Hematopoietic multipotent progenitor cell treated with erythropoietin and hydrocortisone succinate and interleukin-3 and kit ligand, for 15 days (in vitro differentiated cells): ENCODE measurements at regions not wholly inside any gene's neighbourhood (a gene's known extent, or its start where the extent isn't known, plus 50 kb on each side); places are given as distances from the start of the nearest gene placed in this dataset.
"Not testable (repeated sequence)": the region's sequence is repeated elsewhere in the genome, so short reads cannot be mapped to it uniquely, and the experiment has no call there.

ENCODE experiments used
- DNase-seq: peaks from one replicate; pipeline ENCODE4 v3.0.0-alpha.2; 2015; ENCODE audit warnings: low spot score

DNA sequence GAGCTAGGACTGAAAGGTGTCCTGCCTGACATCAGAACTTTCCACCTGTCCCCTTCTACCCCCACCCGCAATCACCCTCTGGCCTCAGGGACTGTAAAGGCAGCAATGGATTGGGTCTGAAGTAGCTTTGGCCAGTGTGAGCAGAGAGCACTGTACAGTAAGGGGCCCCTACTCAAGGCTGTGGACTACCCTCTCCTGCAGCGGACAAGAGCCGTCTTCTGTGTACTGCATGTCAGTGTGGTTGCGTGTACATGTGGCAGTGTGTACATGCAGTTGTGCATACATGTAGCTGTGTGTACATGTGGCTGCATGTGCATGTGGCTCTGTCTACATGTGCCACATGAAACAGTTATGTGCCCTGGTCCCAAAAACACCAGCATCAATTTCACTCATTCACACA, 205.9 kb upstream of the LINGO1 start:
- no peak for DNase-seq

DNA sequence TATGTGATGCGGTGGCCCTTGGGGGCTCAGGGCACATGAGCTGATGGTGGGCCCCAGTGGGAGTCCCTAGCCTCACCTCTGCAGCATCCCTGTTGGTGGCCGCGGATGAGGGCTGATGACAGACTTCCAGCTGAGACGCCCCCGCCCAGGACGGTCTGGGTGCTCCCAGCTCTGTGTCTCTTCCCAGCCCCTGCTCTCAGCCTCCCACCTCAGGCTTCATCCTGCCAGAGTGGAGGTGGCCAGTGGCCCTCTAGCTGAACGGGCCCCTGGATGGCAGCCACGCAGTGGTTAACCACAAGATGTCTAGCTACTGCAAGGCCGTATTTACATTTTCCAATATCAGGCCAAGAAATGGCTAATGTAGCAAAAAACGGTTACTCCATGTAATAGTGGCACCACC, 205.3 kb upstream of the LINGO1 start:
- no peak for DNase-seq

DNA sequence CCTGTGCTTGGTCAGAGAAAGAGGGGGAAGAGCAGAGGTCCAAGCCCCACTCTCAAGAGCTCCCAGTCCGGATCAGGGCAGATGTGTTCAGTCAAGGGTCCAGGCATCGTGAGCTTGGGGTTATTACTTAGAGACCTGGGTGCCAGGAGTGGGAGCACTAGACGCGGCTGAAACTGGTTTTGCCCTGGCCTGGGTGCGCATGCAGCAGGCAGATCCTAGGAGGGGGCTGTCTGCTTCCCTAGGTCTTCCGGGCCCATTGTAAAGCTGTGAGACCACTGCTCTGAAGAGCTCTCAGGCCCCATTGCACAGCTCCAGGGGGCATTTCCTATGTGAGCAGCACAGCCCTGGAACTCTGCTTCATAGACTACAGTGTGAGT, 204.9 kb upstream of the LINGO1 start:
- DNase-seq = no peak

DNA sequence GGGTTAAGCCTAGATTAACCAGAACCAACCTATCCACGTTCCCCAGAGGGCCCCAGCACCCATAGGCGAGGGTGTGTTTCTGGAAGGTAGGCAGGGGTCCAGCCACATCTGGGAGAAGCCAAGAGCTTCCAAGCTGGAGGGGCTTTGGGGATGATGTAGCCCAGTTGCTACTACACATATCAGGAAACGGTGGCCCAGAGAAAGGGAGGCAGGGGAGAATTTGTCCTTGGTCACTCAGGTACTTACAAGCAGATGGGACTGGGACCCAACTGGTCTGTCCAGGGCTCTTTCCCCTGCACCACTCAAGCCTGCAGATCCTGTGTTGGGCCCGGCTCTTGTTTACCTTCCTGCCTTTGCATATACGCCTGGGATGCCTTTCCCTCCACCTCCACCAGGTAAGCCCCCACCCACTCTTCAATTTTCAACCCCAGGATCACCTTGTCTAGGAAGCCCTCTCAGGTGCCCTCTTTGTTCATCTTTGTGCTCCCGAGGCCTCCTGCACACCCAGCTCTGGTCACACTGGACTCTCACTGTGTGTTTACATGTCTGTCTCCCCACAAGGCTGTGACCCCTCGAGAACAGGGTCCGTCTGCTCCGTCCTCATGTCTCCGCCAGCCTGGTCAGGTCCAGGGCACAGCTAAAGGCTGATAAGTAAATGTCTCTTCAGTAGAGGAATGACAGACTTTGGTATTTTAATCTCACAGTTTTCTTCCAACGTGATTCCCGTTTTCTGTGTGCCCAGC, 204.4 kb upstream of the LINGO1 start:
- DNase-seq = no peak

DNA sequence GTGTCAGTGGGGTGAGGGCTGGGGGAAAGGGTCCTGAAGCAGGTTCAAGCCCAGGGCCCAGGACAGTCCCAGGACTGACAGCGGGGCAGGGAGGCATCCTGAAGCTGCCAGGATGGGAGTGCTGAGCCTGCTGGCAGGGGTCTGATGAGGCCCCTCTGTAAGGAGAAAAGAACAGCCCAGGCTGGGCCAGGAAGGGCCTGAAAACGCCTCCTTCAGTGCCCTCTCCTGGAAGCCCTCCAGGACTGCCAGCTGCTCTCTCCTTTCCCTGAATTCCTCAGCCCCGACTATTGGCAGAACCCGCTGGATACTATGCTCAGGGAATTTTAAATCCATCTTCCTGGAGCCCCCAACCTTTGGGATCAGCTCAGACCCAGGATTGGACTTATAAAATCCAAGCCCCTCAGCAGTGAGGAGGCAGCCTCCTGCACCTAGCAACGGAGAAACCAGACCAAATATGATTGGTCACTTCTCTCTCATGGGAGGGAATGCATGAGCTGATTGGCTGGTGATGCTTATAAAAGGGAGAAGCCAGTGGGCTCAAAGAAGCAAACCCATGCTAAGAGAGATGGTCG, 203.5 kb upstream of the LINGO1 start:
- DNase-seq = no peak

DNA sequence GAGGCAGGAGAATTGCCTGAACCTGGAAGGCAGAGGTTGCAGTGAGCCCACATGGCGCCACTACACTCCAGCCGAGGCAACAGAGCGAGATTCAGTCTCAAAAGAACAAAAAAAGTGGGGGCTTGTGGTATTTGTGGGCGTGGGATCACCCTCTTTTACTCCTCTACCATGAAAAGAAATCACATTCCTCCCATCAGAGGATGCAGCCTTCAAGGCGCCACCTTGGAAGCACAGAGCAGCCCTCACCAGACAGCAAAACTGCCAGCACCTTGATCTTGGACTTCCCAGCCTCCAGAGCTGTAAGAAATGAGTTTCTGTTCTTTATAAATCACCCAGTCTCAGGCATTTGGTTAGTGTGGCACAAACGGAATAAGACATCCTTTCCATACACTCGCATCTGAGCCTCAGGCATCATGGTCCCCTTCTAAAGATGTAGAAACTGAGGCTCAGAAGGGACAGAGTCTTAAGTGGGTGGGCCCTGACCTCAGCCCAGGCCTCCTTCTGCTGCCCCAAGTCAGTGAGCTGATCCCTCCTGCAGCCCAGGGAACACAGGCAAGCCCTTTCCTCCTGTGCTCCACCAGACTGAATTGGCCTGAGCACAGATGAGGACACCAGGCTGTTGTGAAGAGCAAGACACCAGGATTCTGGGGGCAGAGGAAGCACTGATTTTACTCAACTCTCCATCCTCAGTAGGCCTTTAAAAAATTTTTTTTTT, 201.7 kb upstream of the LINGO1 start:
- no peak for DNase-seq

DNA sequence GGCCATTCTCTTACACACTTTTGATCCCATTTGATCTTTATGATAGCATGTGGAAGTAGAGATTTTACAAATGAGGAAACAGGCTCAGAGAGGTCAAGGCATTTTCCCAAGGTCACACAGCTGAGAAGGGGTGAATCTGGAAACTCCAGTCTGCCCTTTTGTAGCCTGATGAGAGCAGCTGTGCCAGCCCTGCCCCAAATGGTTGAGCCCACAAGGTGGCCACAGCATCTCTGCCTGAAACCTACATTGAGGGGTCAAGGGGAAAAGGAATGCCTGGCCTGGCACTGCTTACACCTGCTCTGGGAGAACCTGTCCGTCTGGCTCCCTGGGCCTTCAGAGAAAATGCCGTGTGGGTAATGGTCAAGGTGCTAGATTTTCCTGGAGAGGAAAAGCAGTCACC, 200.2 kb upstream of the LINGO1 start:
- no peak for DNase-seq

DNA sequence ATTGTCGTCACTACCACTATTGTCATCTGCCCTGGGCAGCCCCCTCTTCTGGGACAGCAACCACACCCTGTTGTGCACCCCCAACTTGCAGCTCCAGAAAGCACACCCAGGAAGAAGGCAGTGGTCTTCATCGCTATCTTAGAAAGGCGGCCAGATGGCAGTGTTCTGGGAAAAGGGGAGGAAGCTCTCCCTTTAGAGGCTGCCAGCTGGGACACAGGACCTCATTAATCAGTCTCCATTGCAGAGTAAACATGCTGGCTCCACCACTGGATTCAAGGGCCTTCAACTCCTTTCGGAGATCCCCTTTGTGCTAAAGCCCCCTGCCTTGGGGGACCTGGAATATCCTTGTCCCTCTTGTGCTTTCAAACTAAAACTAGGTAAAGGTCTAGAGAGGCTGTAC, 199.3 kb upstream of the LINGO1 start:
- DNase-seq = no peak

DNA sequence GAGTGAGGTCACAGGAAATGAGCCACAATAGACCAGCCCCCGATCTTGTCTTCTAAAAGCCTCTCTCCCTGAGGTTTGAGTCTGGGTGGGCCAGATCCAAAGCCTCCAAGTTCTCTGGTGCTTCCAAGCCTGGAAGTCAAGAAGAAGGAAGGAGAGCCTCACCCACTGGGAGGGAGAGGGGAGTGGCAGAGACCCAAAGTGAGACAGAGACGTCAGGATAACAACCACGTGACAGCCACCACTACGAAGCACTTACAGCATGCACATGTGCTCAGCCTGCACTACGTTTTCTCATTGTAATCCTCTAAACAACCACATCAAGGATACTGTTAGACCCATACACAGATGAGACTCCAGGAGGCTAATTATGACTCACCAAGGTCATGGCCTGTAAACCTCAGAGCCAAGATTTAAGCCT, 197.3 kb upstream of the LINGO1 start:
- no peak for DNase-seq

DNA sequence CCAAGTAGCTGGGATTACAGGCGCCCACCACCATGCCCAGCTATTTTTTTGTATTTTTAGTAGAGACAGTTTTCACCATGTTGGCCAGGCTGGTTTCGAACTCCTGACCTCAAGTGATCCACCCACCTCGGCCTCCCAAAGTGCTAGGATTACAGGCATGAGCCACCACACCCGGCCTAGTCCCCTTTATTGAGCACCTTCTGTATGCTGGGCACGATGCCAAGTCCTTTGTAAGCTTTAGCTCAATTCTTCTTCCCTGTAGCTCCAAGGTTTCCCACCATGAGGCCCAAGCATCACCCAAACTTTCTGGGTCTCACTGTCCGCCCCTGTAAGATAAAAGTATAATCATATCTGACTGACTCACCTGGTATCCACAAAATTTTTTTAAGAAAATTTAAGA, 196.6 kb upstream of the LINGO1 start:
- not testable (repeated sequence) for DNase-seq

DNA sequence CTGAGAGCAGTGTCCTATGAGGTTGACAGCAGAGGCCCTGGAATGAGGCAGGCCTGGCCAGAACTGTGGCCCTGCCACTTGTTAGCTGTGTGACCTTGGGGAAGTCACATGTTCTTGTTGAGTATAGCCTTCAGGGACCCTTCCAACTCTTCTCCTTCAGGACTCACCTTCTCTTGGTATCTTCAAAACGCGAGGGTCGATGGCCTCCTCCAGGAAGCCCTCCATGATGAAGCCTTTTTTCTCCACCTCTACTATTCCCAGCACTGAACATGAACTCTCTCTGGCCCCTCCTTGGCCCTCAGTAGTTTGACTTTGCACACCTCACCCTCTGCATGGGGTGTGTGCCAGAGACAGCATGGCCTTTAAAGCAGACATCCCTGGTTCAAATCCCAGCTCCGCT, 195.1 kb upstream of the LINGO1 start:
- no peak for DNase-seq

DNA sequence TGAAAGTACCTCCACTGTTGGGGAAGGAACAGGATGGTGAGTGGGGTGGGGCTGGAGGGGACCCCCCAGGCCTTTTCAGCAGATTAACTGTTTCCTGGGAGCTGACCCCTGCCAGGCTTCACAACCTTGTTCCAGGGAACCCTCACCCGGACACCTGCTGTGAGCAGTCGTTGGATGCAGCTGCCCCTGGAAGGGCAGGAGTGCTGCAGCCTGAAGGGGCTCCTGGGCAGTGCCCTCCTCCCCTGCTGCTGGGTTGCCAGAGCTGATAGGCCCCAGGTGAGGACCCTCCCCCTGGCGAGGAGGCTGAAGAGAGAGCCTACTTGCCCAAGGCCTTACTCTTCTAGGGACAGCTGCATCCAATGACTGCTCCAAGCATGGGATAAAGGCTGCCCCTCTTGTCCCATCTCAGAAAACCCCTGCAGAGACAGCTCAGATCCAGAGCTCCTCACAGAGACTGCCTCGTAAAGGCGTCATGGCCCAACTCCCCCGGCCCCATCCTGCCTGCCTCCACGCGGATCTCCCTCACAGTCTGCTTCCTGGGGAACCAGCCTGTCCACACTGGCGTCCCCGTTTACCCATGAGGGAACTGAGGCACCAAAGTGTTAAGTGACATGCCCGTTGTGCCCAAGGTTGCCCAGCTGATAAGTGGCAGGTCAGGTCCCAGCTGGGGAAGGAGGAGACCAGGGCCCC, 193.4 kb upstream of the LINGO1 start:
- no peak for DNase-seq

DNA sequence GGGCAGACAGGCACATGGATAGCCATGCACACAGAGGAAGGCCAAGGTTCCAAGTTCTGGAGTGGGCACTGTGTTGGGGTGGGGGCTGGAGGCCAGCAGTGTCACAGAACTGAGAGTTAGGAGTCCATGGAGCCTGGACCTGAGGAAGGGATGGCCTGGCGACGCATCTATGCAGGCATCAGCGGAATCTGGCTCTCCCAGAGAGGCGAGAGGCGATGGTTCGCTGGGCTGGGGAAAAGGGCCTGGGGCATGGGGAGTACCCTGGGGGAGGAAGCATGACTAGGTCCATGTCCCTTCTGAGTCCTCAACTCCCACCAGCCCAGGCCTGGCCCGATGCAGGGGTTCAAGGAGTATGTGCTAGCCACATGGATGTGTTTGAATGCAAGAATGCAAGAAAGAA, 192.8 kb upstream of the LINGO1 start:
- DNase-seq = no peak

DNA sequence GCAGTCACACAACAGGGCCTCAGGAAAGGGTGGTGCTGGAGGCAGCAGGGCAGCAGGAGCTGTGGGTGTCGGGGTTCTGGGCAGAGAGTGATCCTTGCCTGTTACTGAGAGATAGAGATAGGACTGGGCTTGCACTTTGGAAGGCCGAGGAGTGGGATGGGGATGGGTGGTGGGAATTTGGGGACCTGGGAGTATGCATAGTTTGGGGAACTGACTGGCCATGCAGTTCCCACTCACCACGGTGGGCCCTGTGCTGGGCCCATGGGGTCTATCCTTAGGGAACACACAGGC, 192.5 kb upstream of the LINGO1 start:
- no peak for DNase-seq

DNA sequence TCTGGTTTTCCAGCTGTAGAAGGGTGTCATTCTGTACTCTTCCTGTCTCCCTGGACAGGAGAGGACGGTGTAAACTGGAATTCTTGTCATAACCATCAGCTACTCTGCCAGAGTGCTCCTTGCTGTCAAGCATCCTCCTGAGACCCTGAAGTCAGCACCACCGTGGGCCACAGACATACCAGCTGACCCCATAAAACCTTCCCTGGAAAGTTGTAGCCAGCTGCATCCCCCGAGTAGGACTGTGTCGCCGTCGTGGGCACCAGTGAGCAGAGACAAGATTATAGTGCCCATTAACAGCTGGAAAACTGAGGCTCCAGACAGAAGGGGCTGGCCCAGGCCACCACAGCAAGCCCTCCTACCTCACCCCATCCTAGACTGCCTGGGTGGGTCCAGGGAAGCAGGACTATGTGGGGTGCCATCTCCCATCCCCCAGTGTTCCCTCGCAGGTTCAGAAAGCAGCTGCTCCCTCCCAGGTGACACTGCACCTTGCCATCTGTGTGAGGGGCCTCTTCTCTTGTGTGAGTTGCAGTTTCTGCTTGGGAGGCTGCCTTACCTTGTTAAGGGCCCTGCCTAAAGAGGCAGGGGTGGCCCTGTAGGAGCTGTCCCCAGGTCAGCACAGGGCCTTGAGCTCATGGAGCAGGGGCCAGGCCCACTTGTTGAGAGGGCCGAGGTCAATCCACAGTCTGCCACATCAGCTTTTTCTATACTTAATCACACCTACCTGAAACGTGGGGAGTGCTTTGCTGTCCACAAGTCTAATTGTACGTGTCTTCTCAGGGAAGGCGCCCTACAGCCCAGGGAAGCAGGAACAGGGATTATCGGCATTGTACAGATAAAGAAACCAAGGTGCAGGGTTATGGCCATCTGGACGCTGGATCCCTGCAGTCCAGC, 191.9 kb upstream of the LINGO1 start:
- DNase-seq = no peak

DNA sequence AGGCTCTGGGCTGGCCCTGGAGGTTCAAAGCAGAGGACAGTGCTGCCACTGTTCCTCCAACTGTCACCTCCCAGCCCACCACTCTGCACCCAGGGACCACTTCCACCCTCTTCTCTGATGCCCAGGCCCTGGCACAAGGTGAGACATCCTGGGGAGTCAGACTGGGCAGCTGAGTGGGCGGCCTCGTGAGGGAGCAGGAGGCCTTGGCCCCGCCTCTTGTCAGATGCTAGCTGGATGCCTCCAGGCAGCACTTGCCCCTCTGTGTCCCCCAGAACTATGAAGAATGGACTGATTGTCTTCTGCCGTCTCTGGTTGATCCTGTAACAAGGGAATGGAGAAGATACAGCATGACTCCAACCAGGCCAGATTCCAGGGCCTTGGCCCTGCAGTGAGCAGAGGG, 191.0 kb upstream of the LINGO1 start:
- DNase-seq = no peak

DNA sequence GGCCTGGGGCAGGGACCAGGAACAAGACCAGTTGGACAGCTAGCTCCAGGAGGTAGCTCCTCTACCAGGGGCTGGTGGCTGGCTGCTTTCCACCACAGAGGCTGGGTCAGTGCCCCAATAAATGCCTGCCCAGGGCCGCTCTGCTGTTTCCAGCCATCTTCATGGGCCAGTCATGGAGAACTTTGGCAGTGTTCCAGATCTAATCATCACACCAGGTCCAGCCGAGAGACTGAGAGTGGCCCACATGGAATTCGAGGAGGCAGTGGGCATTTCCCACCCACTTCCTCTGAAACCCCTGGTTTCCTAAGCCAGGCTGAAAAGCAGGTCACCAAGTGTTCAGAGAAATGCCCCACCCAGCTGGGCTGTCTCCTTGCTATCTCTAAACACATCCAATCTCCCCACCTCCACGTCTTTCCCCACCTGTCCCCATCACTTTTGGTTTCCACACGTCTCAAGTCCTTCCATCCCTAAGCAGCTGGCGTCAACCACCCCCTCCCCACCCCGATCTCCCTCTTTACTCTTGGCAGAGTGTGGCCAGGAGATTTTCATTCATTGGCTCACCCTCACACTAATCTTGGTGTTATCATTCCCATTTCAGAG, 190.0 kb upstream of the LINGO1 start:
- DNase-seq = no peak

DNA sequence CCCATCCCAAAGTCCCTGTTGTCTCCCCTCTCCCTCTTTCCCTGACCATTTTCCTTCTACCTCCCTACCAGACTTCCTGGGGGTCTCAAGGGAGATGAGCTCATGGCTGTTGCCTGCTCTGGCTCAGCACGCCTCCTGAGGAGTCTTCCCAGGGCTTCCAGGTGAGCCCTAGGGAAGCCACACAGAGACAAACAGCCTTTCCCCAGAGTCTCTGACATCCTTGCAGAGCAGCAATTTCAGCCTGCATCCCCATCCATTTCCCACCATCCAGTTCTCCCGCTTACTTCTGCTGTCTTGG, 189.2 kb upstream of the LINGO1 start:
- no peak for DNase-seq

DNA sequence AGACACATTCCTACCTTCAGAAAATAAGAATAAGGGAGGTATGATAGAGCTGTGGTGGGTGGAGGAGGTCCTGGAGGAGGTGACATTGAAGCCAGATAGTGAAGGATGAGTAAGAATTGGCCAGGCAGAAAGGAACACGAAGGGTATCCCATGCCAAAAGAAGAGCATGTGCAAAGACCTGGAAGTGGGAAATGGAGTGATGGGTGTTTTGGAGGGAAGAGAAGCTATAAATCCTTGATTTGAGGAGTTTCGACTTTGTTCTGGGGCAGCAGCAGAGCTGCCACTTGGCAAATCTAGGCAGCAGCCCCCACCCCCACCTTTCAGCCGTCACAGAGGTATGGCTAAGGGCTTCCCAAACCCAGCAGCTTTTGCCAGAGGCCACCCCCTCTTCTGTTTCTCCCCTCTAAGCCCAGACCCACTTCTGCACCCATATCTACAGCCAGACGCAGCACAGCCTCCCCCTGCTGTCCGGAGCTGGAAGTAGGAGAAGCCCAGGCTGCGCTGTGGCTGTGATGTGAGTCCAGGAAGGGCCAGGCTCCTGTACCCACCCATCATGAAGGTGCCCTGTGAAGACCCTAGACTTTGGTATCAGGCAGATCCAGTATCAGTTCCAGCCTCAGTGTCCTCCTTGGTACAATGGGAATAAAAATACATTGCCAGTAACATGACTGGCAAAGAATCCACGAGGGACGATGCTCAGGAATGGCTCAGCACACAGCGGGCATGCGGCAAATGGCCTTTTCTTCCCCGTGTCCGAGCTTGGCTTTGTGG, 188.7 kb upstream of the LINGO1 start:
- DNase-seq = peak; percentile 7

DNA sequence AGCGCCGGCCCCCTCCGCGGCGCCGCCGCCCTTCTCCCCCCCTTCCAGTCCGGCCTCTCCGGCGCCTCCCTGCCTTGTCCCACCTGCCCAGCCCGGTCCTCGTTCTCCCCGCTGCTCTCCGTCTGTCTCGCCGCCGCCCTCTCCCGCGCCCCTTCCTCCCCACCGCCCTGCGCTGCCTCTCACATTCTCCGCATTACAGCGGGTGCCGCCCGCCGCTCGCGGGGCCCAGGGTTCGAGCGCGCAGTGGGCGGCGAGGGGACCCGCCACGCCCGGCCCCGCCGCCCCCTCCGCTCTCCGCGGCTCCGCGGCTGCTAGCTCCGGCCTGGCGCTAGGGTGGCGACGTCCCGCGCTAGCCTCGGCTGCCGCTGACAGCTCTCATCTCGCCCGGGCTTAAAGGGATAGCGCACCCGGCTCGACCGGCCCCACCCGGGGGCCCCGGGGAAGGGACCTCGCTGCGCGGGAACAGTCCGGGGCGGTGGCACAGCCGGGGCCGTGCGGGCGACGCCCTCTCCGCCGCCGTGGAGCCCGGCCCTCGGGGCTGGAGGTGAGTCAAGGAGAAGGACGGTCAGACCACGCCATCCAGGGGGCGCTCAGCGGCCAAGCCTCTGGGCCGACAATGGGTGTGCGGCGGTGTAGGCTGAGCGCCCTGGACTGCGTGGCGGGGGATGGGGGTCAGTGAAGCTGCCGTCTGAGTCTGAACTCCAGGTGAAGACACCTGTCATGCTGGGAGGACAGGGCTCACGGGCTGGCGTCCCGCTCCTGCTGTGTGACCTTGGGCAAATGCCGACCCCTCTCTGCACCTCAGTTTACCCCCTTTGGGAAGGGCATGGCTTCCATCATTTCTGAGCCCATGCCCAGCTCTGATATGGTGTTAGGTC, 187.4 kb upstream of the LINGO1 start:
- no peak for DNase-seq
